T-helper 1 cell treated with Interleukin-12 subunit alpha and Interleukin-12 subunit beta and Interleukin-4 antibody, amounts not matched to agents 30 ng/mL and 1 ng/mL, for 36 hours (primary cell): ENCODE measurements at regions not wholly inside any gene's neighbourhood (a gene's known extent, or its start where the extent isn't known, plus 50 kb on each side); places are given as distances from the start of the nearest gene placed in this dataset.
"Not testable (repeated sequence)": the region's sequence is repeated elsewhere in the genome, so short reads cannot be mapped to it uniquely, and the experiment has no call there.

Source experiments
- intact Hi-C: fragments of 100-400 bp; cut with micrococcal nuclease; formaldehyde crosslinking; loops from one replicate; pipeline ENCODE4 v1.15.1; 2024

DNA sequence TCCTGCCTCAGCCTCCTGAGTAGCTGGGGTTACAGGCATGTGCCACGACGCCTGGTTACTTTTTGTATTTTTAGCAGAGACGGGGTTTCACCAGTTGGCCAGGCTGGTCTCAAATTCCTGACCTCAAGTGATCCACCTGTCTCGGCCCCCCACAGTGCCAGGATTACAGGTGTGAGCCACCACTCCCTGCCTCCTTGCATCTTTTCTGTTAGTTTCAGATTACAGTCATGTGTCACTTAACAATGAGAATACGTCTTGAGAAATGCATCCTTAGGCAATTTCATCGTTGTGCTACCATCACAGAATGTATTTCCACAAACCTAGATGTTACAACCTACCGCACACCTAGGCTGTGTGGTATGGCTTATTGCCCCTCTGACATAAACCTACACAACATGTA, 180.4 kb downstream of the TM9SF2 start:
- intact Hi-C loops, result no loop called here

DNA sequence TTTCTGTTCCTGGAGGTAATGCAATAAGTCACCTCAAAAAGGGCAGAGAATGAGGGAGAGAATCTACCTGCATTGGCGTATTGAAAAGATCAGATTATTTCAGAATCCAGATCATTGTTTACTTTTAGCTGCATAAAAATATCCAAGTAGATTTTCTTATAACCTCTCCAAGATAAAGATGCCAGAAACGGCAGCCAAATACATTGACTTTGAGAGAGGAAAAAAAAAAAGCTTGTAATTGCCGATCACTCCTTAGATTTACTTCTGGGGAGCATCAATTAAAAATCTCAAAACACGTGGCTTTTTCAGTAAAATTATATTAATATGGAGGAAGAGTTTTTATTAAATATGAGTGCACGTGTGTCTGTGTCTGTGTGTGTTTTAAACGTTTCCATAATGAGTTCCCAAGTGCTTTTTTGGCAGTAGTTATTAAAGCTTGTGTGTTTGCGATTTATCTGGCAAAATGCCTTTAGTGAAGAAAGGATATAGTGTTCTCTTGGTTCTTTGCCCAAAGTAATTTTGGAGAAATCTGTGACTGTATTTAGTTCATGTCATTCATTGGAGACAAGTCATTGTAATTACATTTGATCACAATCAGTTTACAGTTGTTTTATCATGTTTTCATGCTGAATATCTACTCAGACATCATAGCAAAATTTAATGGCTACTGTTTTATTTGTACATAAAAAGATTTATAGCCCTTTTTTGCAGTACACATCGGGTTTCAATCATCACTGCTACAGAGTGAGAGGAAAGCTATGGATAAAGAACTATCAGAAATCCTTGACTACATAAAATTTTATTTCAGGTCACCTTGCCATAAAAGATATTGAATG, 176.1 kb downstream of the TM9SF2 start:
- intact Hi-C loops, result no loop called here

GRCh38 chr13:99671746-99672145, 170.5 kb downstream of the TM9SF2 start:
- intact Hi-C loops, result no loop called here

- intact Hi-C loops, result not testable (repeated sequence)
Measured at GRCh38 chr13:99669096-99669495, 167.8 kb downstream of the TM9SF2 start.

DNA sequence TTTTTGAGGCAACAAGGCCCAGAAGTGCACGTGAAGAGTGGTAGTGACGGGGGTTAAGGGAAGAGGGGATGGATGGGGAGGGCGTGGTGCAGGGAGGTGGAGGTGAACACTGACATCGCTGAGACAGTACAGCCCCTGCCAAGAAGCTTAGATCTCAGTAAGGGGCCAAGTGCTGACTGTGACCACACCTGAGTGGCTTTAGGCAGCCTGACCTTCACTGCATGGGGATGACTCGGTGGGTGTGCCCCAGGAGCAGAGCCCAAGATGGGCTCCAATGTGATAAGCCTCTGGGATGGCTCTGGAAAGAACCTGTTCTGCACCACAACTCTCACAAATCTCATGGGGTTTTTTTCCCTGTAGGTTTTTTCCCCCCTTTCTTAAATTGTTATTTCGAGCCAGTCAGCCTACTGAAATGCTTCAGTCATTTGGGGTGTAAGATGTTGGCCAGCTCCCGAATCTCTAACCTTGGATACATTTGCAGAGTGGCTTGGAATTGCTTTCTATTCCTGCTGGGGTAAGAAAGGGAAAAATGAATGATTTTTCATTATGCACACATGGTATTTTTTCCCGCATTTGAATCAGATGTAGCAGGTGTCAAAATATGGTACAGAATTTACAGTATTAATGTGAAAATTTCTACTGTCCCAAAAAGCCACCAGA, 165.0 kb downstream of the TM9SF2 start:
- intact Hi-C loops, result no loop called here

- intact Hi-C loops, result no loop called here
Measured at GRCh38 chr13:99665711-99666110, 164.4 kb downstream of the TM9SF2 start.

DNA sequence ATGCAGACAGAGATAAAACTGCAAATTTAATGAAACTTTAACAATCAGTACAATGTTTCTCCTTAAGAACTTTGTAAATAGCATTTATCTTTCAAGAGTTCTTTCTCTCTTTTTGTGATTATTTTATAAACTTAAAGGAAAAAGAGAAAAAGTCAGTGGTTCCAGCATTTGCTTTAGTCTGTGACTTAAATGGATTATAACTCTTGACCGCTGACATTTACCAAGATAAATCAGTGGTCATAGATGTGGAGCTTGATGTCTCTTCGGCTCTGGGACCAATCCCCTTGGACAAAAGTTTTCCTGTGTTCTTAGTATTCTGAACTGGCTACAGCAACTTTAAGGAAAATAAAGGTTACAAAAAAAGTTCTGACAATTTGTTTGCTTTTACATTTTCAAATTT, 162.6 kb downstream of the TM9SF2 start:
- intact Hi-C loops, result no loop called here

DNA sequence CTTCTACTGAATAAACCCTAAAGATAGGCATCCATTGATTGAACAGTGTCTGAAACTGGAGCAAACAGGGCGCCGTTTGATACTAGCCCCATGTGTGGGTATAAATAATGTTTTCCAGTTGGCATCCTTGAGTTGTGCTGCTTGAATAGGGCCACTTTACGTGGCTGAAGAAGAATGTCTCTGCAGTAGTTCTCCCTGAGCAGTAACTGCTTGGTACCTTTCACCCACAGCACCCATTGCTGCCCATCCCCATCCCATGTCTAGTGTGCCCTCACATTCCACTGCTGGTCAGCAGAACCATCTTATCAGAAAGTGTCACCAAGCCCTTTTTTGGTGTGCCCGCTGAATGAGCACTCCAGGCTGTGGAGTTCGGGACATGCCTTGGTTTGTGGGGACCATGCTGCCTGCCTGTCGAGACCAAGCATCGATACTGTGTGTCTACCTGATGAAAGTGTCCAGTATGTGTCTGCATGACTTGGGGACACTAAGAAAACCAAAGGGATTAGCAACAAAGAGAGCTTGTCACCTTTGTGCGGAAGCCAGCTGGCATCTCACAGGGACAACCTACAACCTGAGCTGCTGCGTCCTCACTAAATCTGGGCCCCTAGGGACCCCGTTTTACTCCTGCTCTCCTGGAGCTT, 162.0 kb downstream of the TM9SF2 start:
- intact Hi-C loops, result no loop called here

GRCh38 chr13:99662678-99663077, 161.4 kb downstream of the TM9SF2 start:
- intact Hi-C loops, result no loop called here

GRCh38 chr13:99661791-99662190, 160.5 kb downstream of the TM9SF2 start:
- intact Hi-C loops, result no loop called here

DNA sequence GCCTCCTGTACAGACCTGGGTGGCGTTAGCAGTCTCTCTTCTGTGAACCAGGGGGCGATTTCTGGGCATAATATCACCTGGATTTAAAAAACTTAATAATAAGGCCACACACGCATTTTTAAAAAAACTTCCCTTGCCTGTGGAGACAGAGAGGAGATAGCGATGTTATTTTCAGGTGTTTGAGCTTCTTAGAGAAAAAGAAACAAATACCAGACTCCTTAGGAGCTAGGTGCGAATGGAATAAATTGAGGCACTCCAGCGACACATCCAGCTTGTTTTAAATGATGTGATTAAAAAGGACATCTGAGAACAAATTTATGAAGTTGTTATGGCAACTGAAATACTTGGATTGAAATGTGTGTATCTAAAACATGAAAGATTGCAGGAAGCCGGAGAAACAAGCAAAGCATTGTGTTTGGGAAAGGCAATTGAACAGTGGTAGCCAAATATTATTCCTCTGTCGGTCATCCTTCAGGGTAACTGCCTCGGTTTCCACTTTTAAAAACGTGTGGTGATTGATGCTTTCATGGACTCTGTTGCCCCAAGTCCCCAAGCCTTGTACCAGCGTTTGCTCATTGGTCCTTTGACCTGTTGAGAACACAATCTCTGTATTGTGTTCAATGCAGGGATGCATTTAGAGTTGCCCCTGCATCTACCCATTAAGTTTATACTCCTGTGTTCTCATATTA, 158.7 kb downstream of the TM9SF2 start:
- intact Hi-C loops, result loop anchor here (5.0 to 10.0 kb wide), 6 partner anchors 118 to 1967 kb away; partner anchors contain the start of gene UBAC2

- intact Hi-C loops, result loop anchor here (5.0 to 10.0 kb wide), 6 partner anchors 117 to 1968 kb away; partner anchors contain the start of gene UBAC2
Measured at GRCh38 chr13:99659226-99659625, 158.0 kb downstream of the TM9SF2 start.

DNA sequence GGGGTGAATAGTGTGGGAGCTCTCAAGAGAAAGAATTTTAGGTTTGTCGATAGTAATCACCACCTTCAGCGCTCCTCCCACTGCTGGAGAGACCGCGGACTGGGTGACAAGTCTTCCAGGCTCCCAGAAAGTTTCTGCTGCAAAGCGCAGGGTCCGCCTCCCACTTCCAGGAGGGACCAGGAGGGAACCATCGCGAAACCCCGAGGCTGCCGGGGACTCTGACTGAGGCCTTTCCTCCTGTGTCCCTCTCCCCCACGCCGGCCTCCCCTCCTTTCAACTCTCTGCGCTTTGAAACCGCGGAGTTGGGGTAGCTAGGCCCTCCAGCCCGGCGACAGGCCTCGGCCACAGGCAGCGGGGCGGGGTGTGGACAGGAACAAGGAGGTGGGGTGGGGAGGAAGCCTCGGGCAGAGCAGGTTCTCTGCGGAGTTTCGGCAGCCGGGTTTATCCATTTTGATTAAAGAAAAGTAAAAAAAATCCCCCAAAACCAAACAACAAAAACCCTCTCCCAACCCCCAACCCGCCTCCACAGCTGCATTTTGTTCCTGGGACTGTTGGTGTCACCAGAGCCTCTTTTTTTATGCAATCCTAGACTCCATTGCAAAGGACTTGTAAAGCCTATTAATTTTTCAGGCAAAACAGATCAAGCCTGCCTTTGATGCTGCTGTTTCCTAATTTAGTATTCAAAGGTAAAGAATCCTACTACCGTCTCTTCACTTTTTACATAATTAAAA, 157.2 kb downstream of the TM9SF2 start:
- intact Hi-C loops, result loop anchor here (1.0 to 10.0 kb wide), 7 partner anchors 116 to 1969 kb away; partner anchors contain the start of gene UBAC2

DNA sequence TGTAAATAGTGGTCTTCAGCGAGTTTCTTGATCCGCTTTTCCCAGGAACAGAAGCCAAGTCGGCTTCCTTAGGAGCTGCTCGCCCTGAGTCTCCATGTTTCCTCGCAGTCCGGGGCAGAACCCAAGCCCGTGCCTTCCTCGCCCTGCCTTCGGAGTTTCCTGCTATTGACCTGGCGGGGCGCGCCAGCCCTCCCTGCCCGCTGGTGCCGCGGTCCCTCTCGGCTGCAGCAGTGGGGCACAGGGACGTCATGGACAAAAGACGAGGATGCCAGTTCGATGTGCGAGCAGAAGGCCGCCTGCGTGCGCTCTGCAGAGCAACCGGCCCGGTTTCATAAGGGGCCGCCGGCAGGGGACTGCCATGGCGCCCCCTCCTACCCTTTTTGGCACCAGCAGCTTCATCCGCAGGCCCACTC, 156.6 kb downstream of the TM9SF2 start:
- intact Hi-C loops, result loop anchor here (1.0 to 10.0 kb wide), 12 partner anchors 116 to 1969 kb away; partner anchors contain the start of gene UBAC2

GRCh38 chr13:99656844-99657381, 155.6 kb downstream of the TM9SF2 start:
- intact Hi-C loops, result loop anchor here (1.0 to 10.0 kb wide), 27 partner anchors 51 to 1970 kb away; partner anchors contain the start of genes CLYBL, GGACT, PCCA and TM9SF2

DNA sequence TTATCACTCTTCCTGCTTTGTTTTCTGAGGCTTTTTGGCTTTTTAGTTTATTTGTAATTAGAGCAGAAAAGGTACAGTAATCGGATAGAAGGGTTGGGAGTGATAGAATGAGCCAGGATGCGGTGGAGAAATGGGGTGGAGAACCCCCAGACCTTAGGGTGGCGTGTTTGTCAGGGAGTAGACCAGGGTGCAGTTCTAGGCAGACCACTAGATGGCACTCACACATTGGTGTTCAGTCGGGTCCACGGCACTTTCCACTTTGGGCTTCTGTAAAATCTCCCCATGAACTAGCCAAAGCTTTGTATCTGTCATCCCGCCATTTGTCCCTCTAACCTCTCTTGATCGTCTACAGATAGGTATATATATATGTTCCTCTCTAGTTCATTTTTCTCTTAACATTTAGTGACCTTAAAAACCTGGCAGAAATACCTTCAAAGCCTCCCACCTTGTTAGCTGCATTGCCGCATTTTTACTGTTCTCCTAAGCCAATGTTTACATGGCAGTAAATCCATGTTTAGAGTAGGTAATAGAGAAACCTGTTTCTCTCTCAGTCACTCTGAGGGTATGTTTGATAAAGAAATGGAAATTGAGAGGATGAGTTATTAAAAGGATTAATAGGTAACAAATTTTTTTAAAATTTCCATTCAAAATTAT, 154.9 kb downstream of the TM9SF2 start:
- intact Hi-C loops, result loop anchor here (1.0 to 10.0 kb wide), 27 partner anchors 50 to 1971 kb away; partner anchors contain the start of genes CLYBL, GGACT, PCCA and TM9SF2

GRCh38 chr13:99655351-99656091, 154.2 kb downstream of the TM9SF2 start:
- intact Hi-C loops, result loop anchor here (1.0 to 10.0 kb wide), 27 partner anchors 49 to 1972 kb away; partner anchors contain the start of genes CLYBL, GGACT, PCCA and TM9SF2

DNA sequence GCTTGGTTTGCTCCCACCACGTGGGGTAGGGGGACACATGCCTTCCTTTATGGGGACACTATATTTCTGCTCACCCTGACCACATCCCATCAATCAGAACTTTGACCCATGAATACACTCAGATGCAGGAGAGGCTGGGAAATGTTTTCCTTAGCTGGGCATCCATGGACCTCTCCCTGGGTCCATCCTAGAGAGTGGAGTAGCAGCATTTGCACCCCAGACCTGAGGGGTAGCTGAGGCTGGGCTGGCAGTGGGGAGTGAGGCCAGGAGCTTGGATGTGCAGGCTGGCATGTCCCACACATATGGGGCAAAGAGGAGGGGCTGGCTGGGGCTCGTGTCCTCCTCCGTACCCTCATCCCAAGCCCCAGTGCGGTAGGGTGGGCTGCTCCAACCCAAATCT, 152.8 kb downstream of the TM9SF2 start:
- intact Hi-C loops, result loop anchor here (1.0 to 10.0 kb wide), 2 partner anchors 850 to 1221 kb away; no protein-coding TSS in a partner anchor

GRCh38 chr13:99653526-99653925, 152.3 kb downstream of the TM9SF2 start:
- intact Hi-C loops, result loop anchor here (10.0 kb wide), 1 partner anchor 1221 kb away; no protein-coding TSS in a partner anchor
